Activated T-cell treated with anti-CD3 and anti-CD28 coated beads for 48 hours (primary cell): ENCODE measurements at regions not wholly inside any gene's neighbourhood (a gene's known extent, or its start where the extent isn't known, plus 50 kb on each side); places are given as distances from the start of the nearest gene placed in this dataset.

Source experiments
- DNase-seq: peaks from one replicate; pipeline ENCODE4 v3.0.0-alpha.2; 2020; ENCODE audit warnings: low read depth

DNA sequence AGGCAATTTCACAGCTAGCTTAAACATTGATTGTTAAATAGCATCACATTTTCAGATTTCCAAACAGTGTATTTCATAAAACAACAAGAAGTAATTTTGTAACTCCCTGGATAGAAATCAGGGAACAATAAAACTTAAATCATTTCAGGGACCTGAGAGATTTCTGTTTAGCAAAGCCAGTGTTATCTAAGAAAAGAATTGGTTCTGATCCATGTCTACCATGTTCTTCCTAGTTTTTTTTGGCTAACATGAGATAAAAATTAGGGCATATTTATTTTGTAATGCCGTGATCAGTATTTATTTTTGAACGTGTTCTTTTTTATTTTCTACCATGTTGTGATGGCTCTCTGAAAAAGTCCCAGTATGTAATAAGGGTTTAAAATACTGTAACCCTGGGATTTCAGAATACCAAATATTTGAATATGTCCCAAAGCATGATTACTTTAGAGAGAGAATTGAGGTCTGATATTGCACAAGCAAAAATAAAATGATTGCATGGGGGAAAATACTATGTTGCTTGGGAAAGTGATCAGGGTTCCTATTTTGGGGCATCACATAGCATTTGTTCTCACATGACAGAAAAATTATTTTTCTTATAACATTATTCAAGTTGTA is 188.7 kb upstream of the CEP162 start:
- no peak for DNase-seq

DNA sequence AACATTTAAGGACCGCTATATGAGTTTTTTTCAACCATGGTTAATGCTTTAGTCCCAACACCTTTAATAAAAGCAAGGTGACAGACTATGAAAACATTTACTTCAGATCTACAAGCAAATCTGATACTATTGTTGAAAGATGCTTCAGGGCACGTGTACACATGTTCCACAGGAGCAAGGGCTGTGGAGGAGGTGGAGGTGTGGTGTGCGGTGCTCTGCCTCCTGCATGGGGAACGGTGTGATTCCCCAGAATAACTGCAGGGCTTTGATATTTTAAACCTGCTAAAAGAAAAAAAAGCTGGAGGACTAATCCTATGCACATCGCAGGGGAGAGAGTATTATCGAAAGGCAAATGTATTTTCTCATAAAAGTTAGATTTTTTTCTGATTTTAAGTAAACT is 188.1 kb upstream of the CEP162 start:
- DNase-seq: no peak

DNA sequence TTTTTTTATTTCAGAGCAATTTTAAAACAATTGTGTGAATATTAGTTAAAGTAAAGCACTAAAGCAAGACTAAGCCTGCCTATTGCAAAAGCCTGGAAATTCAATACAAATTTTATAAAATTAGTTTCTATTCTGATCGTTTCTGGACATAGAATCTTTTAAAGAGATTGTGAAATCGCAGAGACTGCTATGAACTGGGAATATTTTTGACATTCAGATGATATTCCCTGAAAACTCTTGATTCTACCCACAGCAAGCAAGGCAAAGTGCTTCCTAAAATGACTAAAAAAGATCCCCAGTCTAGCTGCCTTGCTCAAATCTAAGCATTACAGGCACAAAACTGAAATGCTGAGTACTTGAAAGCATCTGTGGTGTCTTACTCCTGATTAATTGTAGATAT is 187.6 kb upstream of the CEP162 start:
- DNase-seq: no peak

DNA sequence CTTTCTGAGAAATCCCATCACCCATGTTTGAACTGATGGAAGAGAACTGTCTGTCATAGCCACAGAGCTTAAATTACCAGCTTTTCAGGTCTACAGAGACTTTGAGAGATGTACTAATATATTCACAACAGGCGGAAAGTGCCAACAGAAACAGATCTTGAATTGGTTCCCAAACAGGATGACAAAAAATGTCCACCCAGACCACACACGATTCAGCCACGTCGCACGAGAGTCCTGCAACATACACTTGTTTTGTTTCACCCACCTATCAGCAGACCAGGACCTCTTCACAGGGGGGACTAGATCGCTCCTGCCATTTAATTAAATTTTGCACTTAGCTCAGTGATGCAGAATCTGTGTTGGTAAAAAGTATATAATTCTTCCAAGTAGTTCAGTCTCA is 187.1 kb upstream of the CEP162 start:
- DNase-seq: no peak

DNA sequence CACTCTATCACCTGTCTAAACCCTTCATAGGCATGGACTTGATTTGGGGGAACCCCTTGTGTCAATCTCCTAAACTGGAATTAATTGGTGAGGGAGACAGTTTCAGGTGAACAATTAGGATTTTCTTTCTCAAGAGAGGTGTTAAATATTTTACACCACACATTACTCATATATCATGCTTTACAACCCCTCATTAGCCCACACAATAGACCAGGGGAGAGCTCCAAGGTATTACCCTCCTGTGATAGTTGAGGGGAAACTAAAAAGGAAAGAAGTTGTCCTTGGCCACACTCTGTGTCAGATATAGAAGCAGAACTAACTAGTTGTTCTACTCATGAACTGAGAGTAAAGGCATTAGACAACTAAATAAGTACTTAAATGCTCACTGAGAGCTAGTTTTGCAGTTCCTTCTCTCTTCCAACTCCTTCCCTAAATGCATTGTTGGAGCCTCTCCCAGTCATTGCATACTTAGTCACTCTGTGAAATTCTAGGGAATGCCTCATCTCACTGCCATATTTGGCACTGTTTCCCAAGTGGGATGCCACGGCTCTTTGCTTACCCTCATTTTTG is 183.7 kb upstream of the CEP162 start:
- no peak for DNase-seq

DNA sequence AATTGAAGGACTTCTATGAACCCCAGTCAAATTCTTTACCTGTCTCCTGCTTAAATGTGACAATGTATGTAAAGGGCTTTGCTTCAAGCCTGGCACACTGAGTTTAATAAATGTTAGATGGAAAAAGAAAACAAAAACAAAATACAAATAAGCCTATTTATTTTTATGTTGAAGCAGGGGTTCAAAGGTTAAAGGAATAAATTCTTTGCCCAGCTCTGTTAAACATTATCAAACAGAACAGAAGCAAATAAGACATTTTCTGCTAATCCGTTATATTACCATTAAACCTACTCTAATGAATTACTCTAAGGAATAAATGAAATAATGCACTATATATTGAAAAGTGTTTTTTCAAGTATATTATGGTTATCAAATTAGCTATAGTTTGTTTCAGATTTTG is 182.5 kb upstream of the CEP162 start:
- no peak for DNase-seq

DNA sequence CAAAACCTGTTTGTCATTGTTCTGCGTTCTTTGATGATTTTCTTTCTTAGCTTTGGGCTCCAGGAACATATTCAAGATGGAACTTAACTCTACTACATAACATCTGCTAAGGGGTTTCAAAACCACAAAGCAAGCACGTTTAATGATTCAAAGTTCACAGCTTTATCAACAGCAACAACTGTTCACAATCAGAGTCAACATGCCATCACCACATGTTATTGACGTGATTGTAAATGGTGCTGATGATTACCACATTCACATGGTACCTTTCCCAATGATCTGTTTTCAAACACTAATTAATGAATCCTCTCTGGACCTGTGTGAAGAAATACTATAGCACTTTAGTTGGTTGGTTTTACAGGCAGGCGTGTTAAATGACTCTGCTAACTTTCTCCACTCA is 180.6 kb upstream of the CEP162 start:
- no peak for DNase-seq

DNA sequence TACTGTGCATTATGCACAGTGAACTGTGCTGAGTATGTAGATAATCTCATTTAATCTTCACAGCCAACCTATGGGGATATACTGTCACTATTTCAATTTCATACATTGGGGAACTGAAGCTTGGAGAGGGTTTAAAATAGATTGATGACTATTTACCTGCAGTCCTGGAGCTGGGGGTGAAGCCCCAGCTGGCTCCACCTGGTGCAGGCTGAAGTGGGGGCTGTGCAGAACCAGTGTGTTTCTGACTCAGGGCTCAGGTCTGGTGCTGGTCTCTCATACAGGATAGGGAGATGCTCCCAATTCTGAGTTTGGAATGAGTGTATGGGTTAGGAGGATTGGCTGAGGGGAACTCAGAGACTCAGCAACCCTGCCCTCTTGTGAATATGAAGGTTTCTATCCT is 176.1 kb upstream of the CEP162 start:
- DNase-seq: no peak

DNA sequence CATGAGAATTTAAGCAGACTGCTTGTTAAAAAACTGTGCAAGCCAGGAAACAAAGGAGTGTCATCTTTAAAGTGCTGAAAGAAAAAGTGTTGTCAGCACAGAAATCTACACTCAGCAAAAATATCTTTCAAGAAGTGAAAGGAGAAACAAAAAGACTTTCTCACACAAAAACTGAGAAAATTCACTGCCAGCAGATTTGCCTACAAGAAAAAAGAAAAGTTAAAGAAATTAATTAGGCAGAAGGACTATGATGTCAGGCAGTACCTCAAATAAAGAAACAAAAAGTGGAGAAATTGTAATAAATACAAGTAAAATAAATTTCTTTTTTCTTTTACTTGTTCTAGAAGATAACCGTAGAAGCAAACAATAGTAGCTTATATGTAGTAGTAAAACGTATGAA is 171.6 kb upstream of the CEP162 start:
- no peak for DNase-seq

DNA sequence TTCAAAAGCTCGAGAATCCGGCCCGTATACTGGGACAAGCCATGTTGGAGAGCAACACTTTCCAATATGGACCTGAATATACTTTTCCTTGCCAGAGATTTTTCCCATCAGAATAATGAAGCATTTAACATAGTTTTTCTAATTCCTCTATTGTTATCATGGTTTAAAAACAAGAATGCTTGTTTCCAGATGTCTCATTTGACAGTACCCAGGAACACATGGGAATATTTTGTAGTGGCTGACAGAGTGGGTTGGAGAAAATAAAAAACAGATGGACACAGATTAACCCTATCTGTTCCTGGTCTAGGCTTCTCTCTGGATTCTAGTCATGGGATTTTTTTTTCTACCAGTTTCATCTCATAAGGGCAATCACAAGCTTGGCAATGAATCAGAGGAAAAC is 164.8 kb upstream of the CEP162 start:
- DNase-seq: no peak

DNA sequence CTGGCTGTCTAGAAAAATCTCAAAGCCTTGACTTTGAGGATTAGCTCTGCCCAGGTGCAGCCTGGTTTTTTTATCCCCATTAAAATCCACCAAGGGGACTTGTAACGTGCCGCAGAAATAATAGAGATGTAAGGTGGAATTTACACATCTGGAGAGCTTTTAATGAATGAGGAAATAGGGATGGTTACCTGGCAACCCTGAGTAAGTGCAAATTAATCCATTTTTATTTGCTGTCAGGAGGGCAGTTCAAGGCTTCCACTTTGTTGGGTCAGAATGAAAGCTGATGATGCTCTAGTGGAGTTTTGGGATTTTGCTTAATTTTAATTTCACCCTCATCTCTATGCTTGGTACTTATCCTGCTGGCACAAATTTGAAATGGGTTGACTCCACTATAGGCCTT is 163.4 kb upstream of the CEP162 start:
- no peak for DNase-seq

DNA sequence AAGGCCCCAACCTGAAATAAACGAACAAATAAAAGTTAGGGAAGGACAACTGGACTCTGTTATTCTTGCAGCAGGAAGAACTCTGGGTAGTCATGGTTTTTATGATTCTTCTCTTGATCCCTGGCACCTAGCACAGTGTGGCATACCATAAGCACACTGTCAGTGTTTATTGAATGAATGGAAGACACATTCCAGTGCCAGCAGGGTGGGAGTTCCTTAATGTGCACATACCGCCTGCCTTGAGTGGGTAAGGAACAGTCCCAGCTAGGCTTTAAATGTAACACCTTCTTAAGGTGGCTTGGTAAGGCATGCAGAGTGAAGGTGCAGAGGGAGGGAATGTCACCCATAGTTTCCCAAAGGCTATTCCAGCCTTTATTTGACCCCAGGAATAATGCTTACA is 162.9 kb upstream of the CEP162 start:
- DNase-seq: no peak

DNA sequence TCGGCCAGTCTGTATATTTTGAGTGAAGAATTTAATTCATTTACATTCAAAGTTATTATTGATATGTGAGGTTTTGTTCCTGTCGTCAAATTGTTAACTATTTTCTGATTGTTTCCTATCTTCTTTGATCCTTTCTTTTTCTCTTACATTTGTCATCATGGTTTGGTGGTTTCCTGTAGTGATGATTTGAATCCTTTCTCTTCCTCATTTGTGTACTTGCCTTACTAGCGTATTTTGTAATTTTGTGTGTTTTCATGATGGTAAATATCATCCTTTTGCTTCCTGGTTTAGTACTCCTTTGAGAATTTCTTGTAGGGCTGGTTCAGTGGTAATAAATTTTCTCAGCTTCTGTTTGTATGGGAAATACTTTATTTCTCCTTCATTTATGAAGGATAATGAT is 151.7 kb upstream of the CEP162 start:
- no peak for DNase-seq

DNA sequence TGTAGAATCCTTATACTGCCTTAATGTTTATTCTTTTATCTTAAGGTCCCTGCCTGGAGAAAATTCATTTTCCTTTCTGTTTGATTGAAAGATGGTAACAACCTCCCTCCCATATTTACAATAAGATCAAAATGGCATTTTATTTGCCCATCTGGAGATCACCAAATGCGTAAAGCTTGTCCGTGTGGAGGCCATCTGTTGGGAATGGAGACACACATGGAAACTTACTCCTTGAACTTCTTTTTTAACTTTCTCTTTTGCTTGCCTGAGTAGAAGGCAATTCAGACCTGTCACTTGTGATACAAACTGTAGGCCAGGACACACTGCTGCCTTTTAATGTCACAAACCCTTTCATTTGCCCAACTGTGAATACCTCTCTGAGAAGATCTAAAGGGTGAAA is 144.8 kb upstream of the CEP162 start:
- no peak for DNase-seq

DNA sequence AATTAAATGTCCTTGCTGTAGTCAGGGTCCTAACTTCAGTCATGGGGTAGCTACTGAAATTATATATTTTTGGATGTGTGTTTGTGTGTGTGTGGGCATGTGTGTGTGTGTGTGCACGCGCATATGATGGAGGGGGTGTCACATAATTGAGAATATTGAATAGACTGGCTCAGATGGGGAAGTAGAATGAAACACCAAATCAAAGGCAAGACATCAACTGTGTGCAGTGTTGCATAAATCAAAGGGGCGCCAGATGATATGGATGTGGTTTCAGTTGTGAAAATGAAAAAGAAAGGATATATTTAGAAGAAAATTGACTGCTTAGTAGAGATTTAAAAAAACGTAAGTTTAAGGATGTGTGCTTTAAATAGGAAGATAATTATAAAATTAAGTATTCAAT is 144.2 kb upstream of the CEP162 start:
- DNase-seq: no peak

DNA sequence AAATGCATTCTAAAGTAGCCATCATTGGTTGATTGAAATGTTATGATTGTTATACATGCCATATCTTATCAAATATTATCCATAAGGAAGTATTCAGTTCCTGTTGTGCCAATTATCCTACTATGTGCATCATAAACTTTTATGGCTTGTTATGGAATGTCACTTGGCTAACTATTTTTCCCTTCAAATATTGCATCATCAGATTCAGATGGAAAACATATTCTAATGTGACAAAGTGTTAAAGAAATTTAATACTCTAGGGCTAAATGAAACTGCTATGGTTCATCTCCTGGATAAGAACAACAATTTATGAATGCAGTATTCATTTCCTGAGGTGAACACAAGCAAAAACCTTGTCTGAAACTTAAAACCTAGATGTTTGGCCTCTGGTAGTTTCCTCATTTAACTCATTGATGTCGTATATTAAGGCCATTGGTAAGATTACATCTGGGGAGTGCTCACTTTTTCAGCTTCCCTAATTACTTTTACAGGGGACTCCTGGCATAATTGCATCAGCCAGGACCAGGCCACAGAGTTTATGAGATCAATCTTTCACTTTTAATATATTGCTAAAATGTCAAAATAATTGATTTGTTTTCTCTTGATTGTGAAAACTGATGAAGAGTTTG is 134.9 kb upstream of the CEP162 start:
- DNase-seq: no peak

DNA sequence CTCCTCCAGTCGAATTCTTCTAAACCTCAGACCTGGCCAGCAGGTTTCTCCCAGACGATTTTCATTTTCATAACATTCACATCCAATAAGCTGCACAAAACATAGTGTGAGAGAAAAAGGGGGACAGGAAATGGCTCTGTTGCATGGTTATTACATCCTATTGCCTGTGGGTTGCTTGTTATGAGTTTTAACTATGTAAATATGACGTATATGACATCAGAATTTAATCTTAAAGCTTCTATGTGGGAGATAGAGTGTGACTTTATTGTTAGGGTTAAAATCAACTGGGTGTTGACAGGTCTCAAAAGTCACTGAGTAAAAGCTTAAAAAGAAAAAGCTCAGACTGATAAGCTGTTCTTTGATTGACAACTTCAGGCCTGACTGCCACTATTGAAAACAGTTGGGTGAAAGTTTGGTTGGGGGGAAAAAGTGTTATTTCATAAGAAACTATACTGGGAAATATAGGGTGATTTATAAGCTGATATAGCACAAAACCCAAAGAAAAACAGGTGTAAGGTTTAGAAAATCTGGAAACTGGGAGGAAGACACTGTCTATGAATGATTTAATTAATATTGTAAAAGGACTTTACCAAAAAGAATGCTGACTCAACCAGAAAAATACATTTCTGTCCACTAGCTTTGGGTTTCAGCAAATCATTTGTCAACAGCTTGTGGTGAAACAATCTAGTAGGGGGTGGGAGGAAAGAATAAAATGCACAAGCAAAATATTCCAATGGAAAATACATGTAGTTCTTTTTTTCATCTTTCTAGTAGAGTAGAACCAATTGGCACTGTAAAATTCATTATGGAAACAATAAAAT is 134.1 kb upstream of the CEP162 start:
- no peak for DNase-seq

DNA sequence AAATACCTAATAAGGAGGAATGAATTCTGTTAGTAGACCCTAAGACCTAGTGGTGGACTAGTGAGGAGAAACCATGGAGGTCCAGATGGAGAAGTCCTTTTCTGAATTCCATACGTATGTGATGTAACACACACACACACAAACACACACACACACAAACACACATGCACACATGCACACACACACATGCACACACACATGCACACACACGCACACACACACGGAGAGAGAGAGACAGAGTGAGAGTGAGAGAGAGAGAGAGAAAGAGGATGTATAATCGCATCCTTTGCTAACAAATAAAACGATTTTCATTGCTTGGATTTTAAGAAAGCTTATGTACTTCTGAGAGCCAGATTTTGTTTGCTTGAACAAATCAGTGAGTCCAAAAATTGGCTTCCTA is 132.6 kb upstream of the CEP162 start:
- no peak for DNase-seq

DNA sequence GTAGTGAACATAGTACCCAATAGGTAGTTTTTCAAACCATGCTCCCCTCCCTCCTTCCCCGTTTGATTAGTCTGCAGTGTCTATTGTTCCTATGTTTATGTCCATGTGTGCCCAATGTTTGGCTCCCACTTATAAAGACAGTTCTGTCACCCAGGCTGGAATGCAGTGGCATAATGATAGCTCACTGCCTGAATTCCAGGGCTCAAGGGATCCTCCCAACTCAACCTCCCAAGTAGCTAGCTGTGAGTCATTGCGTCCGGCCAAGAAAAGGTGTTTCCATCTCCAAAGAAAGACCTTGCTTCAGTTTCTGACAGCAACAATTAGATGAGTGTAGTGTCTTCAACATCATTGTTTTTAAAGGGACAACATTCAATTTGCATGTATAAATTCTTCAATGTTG is 131.1 kb upstream of the CEP162 start:
- no peak for DNase-seq

DNA sequence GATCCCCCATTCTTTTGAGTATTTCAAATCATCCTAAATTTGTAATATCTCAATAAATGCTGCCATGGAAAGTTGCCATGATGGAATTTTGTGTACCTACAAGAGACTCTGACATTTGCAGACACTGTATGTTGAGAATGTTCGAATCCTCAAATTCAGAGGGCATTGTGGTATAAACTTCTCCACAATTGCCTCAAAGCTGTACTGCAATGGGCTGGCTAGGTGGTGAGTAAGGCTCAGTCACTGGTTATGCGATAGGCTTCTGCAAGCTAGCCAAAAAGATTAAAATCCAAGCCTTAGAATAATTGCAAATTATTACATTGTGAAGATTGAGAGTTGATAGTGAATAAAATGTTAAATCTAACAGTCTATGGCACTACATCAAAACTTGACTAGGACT is 130.2 kb upstream of the CEP162 start:
- no peak for DNase-seq

DNA sequence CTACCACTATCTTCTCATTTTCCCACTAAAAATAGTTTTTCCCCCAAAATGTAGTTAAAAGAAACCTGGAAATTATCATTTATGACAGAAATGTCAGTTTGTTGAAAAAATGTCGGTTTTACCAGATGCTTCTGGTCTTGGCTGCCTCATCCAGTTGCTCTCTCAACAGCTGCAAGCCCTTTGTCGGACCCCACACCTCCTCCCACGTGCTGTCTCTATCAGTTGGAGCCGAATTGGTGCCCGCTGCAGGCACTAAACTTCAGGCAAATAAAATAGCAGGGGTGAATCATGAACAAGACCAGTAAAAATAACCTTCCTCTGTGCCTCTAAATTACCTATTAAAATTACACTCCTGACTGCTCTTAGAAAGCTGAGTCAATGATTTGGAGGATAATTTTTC is 129.5 kb upstream of the CEP162 start:
- DNase-seq: no peak

DNA sequence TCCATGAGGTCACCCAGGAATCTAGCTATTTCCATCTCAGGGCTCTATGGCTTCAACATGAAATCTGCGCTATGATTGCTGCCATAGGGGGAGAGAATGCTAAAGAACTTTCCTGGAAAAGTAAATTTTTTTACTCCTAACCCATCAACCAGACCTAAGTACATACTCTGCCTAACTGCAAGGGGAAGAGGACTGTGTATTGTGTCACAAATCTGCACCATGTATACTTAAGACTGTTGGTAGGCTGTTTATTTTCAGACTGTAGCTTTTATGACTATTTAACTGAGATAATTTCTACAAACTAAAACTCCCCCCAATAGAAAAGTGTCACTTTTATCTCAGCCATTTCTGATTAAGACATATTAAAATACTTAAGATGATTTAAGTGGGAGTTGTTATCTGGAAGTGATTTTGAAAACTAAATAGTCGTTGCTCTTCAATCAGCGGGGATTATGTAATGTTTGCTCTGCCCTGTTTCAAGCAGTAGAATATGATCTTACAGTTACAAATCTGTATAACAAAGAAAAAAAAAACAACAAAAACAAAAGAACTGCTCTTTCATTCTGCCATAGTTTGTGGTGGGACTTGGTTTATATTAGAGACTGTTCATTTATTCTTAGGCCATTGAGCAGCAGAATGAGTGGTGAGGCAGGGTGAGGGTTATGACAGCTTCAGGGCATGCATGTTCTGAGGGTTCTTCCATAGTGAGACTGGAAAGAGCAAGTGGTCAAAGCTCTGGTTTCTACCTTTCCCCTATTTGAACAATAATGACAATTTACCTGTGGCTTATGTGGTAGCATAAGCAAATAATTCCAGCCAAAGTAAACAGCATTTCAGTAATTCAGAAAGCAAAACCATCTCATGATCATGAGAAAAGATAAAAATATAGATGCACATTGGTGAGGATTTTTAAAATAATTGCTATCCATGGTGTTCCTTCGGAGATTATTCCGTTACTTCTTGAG is 126.3 kb upstream of the CEP162 start:
- no peak for DNase-seq
